NOMO-1 treated with dmso at 0.1 percent for 144 hours (cell line): ENCODE measurements at regions not wholly inside any gene's neighbourhood (a gene's known extent, or its start where the extent isn't known, plus 50 kb on each side); places are given as distances from the start of the nearest gene placed in this dataset.

Experiments
- DNase-seq: peaks from one replicate; lab custom pipeline; 2025; ENCODE audit not compliant: unreplicated experiment; lab: John Stamatoyannopoulos, UW

- DNase-seq, result no peak
These were observed 114.1 kb upstream of the GALNT2 start for GRCh38 chr1:229952670-229953520.

GRCh38 chr1:229953736-229954326 is 113.2 kb upstream of the GALNT2 start:
- DNase-seq, result no peak

GRCh38 chr1:229964281-229964680 is 102.8 kb upstream of the GALNT2 start:
- DNase-seq, result no peak

DNA sequence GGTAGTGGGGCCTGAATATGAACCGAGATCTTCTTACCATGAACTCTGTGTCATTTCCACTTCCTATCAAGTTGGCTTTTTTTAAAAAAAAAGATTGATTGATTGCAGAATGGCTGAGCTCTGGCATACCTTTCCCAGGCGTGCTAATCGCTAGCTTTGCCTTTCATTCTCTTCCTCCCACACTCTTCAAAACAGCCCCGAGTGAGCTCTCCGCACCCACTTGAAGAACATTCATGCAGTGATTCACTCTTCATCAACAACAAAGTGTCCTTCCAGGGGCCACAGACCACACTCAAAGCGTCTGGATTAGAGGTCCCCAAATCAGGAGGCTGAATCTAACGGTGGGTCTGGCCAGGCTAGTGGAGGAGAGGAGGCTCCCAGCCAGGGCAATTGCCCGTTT is 96.3 kb upstream of the GALNT2 start:
- DNase-seq, result no peak

DNA sequence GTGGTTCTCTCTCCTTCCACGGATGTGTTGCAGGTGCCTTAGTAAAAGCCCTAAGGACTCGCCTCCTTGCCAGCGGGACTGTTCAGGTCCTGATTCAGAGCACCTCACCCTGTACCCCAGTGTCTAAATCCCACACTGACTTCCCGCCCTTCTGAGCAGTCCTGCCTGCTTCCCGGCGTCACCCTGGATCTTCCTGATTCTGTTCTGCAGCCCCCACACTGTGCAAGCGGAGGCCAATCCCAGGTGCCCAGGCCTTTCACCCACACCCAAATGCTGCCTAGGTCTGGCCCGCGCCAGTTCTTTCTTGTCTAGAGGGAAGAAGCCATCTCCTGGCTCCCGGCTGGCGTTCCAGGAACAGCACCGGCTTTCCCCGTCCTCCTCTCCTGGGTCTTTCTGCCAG is 95.9 kb upstream of the GALNT2 start:
- no peak for DNase-seq

- DNase-seq, result no peak
These were observed 94.3 kb upstream of the GALNT2 start for GRCh38 chr1:229972600-229973296.

DNA sequence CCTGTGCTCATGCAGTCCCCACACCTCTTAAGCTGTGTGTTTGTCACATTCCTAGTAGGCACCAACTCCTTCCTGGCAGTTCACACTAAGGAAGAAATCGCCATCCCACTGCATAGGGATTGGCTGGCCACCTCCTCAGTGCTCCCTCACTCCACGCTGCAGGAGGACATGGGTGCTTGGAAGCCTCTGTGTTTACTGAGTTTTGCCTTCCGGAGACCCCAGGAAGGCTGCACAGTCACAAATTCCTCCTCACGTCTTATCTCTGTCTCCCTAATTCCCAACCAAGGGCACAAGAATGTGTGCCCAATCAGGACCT is 93.8 kb upstream of the GALNT2 start:
- DNase-seq, result no peak

DNA sequence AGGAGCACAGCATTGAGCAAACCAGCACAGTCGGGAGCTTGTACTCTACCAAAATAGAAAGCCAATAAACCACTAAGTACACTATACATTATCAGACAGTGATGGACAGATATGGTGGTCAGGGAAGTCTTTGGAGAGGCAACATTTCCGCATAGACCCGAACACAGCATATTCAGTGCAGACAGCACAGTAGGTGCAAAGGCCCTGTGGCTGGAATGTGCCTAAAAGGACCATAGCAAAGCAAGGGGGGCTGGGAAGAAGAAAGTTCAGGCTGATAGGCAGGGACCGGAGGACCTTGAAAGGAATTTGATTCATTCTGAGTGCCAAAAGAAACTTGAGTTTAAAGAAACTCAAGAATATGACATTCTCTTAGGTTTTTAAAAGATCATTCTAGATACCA is 92.0 kb upstream of the GALNT2 start:
- DNase-seq, result no peak

GRCh38 chr1:229980009-229980408 is 87.0 kb upstream of the GALNT2 start:
- no peak for DNase-seq

DNA sequence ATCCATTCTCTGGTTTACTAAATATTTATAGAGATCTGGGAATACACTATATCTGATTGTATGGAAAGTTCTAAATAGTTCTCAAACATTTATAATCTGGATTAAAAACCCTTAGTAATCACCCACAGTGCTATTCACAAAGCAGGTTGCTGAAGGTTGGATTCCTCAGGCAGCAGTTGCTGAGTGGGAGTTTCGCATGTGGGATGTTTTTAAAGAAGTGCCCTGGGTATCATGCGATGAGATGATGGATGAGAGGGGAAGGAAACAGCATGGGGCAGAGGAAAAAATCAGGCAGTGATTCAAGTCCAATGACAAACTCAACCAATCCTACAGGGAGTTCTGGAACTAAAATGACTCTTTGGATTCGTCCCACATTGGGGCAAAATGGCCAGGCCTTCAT is 85.3 kb upstream of the GALNT2 start:
- no peak for DNase-seq

GRCh38 chr1:229984310-229984991 is 82.6 kb upstream of the GALNT2 start:
- no peak for DNase-seq

DNA sequence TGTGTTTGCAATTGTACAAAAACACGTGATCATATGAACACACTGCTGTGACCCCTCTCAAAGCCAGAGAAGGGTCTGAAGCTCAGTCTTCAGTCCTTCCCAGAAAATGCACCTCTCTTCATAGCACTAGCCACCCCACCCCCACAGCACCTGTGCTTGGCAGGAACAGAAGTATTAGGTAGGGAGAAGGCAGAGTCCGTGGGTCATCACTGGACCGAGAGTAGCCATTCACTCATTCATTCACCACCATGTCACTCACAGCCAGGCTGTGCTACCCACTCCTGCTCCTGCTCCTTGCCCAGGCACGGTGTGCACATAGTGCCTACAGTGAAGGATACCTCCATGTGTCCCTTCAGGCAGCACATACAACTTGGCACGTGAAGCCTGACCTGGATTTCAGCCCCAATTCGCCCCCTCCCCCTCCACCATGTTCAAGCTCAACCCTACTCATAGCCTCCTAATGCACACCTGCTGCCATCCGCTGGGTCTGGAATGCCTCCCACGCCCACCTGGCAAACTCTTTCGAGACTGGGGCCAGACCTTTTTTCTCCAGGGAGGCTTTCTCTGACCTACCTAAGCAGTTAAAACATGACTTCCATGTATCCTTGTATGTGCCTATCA is 81.9 kb upstream of the GALNT2 start:
- no peak for DNase-seq

GRCh38 chr1:229985613-229986010 is 81.4 kb upstream of the GALNT2 start:
- no peak for DNase-seq

GRCh38 chr1:229986737-229987337 is 80.2 kb upstream of the GALNT2 start:
- DNase-seq, result no peak

GRCh38 chr1:229987953-229988352 is 79.1 kb upstream of the GALNT2 start:
- DNase-seq, result no peak

- DNase-seq, result no peak
These were observed 78.5 kb upstream of the GALNT2 start for GRCh38 chr1:229988534-229988933.

GRCh38 chr1:229989591-229990248 is 77.3 kb upstream of the GALNT2 start:
- DNase-seq, result no peak

DNA sequence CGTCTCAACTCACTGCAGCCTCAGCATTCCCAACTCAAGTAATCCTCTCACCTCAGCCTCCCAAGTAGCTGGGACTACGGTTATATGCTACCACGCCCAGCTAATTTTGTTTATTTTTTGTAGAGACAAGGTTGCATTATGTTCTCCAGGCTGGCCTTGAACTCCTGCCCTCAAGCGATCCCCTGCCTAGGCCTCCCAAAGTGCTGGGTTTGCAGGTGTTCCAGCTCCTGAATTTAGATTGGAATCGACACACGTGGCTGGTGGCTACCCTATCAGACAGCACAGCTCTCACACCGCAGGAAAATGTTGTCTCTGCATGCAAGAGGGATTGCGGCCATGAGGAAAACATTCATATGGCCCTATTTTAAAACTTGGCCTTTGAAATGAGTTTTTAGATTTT is 76.7 kb upstream of the GALNT2 start:
- DNase-seq, result no peak

- no peak for DNase-seq
These were observed 75.9 kb upstream of the GALNT2 start for GRCh38 chr1:229991104-229991513.

GRCh38 chr1:229991724-229992333 is 75.2 kb upstream of the GALNT2 start:
- DNase-seq, result no peak
